HEK293 (cell line): ENCODE measurements at regions not wholly inside any gene's neighbourhood (a gene's known extent, or its start where the extent isn't known, plus 50 kb on each side); places are given as distances from the start of the nearest gene placed in this dataset.

ENCODE experiments used
- CTCF ChIA-PET: fragments of 350-600 bp; formaldehyde crosslinking; extraction: SDS; loops from one replicate; lab custom pipeline; 2021; ENCODE audit warnings: antibody characterized with exemption; lab: Yijun Ruan, JAX
- POLR2A ChIA-PET: fragments of 300-600 bp; formaldehyde crosslinking; extraction: SDS; loops from one replicate; lab custom pipeline; 2020; ENCODE audit warnings: antibody characterized with exemption, inconsistent platforms; lab: Yijun Ruan, JAX
- H3K27ac ChIP-seq: fragments of 200-500 bp; sonication (Bioruptor generic); 2 replicates; pipeline ENCODE4 v1.5.1; 2014; ENCODE audit warnings: low read depth, low read length, control low read depth, inconsistent platforms; ENCODE audit errors: extremely low read depth
- H3K36me3 ChIP-seq, 2 experiments: fragments of 200-500 bp in 1 of 2; sonication (Bioruptor generic) in 1 of 2; 1 replicate in 1 of 2; 2 replicates in 1 of 2; pipeline ENCODE4 v1.5.1; 2014 to 2017; ENCODE audit warnings: inconsistent platforms in 2 of 2, low read length in 2 of 2; ENCODE audit not compliant: control insufficient read depth in 2 of 2, insufficient read depth in 1 of 2
- H3K4me1 ChIP-seq: fragments of 200-500 bp; sonication (Bioruptor generic); 2 replicates; pipeline ENCODE4 v1.5.1; 2014; ENCODE audit warnings: mild to moderate bottlenecking, low read length, inconsistent platforms; ENCODE audit not compliant: control insufficient read depth, insufficient read depth
- H3K4me3 ChIP-seq: 2 replicates; pipeline ENCODE4 v1.5.1; 2011; ENCODE audit warnings: low read depth, mild to moderate bottlenecking, control low read depth, low read length, moderate library complexity
- H3K9me3 ChIP-seq: fragments of 200-500 bp; sonication (Bioruptor generic); 2 replicates; pipeline ENCODE4 v1.5.1; 2014; ENCODE audit warnings: low read depth, low read length, inconsistent platforms; ENCODE audit not compliant: control insufficient read depth, insufficient read depth
- BCL11A ChIP-seq: fragments of 450-650 bp; formaldehyde crosslinking; IDR thresholded peaks from 2 replicates; pipeline ENCODE4 v1.5.1; 2016; ENCODE audit warnings: low read depth, missing biosample characterization, missing genetic modification characterization
- HOXD13 ChIP-seq: sonication (generic); formaldehyde crosslinking; IDR thresholded peaks from 2 replicates; pipeline ENCODE4 v1.8.0; 2022; ENCODE audit warnings: missing genetic modification reagents, borderline replicate concordance
- KLF1 ChIP-seq: fragments of 450-650 bp; formaldehyde crosslinking; IDR thresholded peaks from 2 replicates; pipeline ENCODE4 v1.5.1; 2016; ENCODE audit warnings: missing biosample characterization, missing genetic modification characterization
- YY2 ChIP-seq: fragments of 450-650 bp; formaldehyde crosslinking; IDR thresholded peaks from 2 replicates; pipeline ENCODE4 v1.5.1; 2016; ENCODE audit warnings: missing biosample characterization, missing genetic modification characterization
- ZFHX2 ChIP-seq: fragments of 450-650 bp; formaldehyde crosslinking; conservative IDR thresholded peaks from 2 replicates; pipeline ENCODE4 v1.5.1; 2016; ENCODE audit warnings: missing biosample characterization, missing genetic modification characterization
- ZIC2 ChIP-seq: fragments of 450-650 bp; formaldehyde crosslinking; IDR thresholded peaks from 2 replicates; pipeline ENCODE4 v1.5.1; 2016; ENCODE audit warnings: missing biosample characterization, missing genetic modification characterization
- ZNF121 ChIP-seq: fragments of 450-650 bp; formaldehyde crosslinking; IDR thresholded peaks from 2 replicates; pipeline ENCODE4 v1.5.1; 2016; ENCODE audit warnings: missing biosample characterization, missing genetic modification characterization
- ZNF146 ChIP-seq: fragments of 450-650 bp; formaldehyde crosslinking; IDR thresholded peaks from 2 replicates; pipeline ENCODE4 v1.5.1; 2016; ENCODE audit warnings: missing biosample characterization, missing genetic modification characterization
- ZNF155 ChIP-seq: fragments of 450-650 bp; formaldehyde crosslinking; IDR thresholded peaks from 2 replicates; pipeline ENCODE4 v1.5.1; 2016; ENCODE audit warnings: missing biosample characterization, missing genetic modification characterization
- ZNF184 ChIP-seq: fragments of 450-650 bp; IDR thresholded peaks from 2 replicates; pipeline ENCODE4 v1.5.1; 2018; ENCODE audit warnings: missing biosample characterization, mild to moderate bottlenecking, missing genetic modification characterization
- ZNF214 ChIP-seq: fragments of 450-650 bp; formaldehyde crosslinking; IDR thresholded peaks from 2 replicates; pipeline ENCODE4 v1.5.1; 2017; ENCODE audit warnings: missing biosample characterization, mild to moderate bottlenecking, missing genetic modification characterization, borderline replicate concordance
- ZNF23 ChIP-seq: fragments of 450-650 bp; formaldehyde crosslinking; IDR thresholded peaks from 2 replicates; pipeline ENCODE4 v1.5.1; 2016; ENCODE audit warnings: missing biosample characterization, missing genetic modification characterization, borderline replicate concordance
- ZNF274 ChIP-seq, 2 experiments: fragments of 200-500 bp in 1 of 2; fragments of 450-650 bp in 1 of 2; sonication (Bioruptor generic) in 1 of 2; formaldehyde crosslinking in 1 of 2; IDR thresholded peaks; 2 replicates each; pipeline versions ENCODE4 v1.5.1 to v1.6.1; 2014 to 2016; ENCODE audit warnings: borderline replicate concordance in 1 of 2, inconsistent platforms in 1 of 2, low read length in 1 of 2, missing biosample characterization in 1 of 2, missing genetic modification characterization in 1 of 2
- ZNF354C ChIP-seq: fragments of 450-650 bp; formaldehyde crosslinking; IDR thresholded peaks from 2 replicates; pipeline ENCODE4 v1.5.1; 2016; ENCODE audit warnings: missing biosample characterization, missing genetic modification characterization, low read depth, borderline replicate concordance
- ZNF394 ChIP-seq: fragments of 450-650 bp; formaldehyde crosslinking; IDR thresholded peaks from 2 replicates; pipeline ENCODE4 v1.5.1; 2016; ENCODE audit warnings: missing biosample characterization, missing genetic modification characterization, mild to moderate bottlenecking, moderate library complexity, borderline replicate concordance
- ZNF514 ChIP-seq: fragments of 450-650 bp; formaldehyde crosslinking; IDR thresholded peaks from 2 replicates; pipeline ENCODE4 v1.5.1; 2016; ENCODE audit warnings: missing biosample characterization, missing genetic modification characterization
- ZNF555 ChIP-seq: fragments of 450-650 bp; formaldehyde crosslinking; conservative IDR thresholded peaks from 2 replicates; pipeline ENCODE4 v1.5.1; 2017; ENCODE audit warnings: missing biosample characterization, mild to moderate bottlenecking, missing genetic modification characterization, inconsistent platforms
- ZNF596 ChIP-seq: fragments of 450-650 bp; IDR thresholded peaks from 2 replicates; pipeline ENCODE4 v1.5.0; 2018; ENCODE audit warnings: missing biosample characterization, mild to moderate bottlenecking, missing genetic modification characterization, moderate library complexity
- ZNF610 ChIP-seq: fragments of 450-650 bp; formaldehyde crosslinking; IDR thresholded peaks from 2 replicates; pipeline ENCODE4 v1.5.1; 2016; ENCODE audit warnings: missing biosample characterization, missing genetic modification characterization, borderline replicate concordance
- ZXDB ChIP-seq: fragments of 450-650 bp; formaldehyde crosslinking; IDR thresholded peaks from 2 replicates; pipeline ENCODE4 v1.5.1; 2016; ENCODE audit warnings: missing biosample characterization, missing genetic modification characterization
- TF ChIP-seq, protein P1 (sequence below): fragments of 450-650 bp; IDR thresholded peaks from 2 replicates; pipeline ENCODE4 v1.5.1; 2018; ENCODE audit warnings: missing biosample characterization, mild to moderate bottlenecking, missing genetic modification characterization
- TF ChIP-seq, protein P2 (sequence below): fragments of 450-650 bp; formaldehyde crosslinking; IDR thresholded peaks from 2 replicates; pipeline ENCODE4 v1.5.1; 2016; ENCODE audit warnings: missing biosample characterization, missing genetic modification characterization
- TF ChIP-seq, protein P3 (sequence below): fragments of 450-650 bp; formaldehyde crosslinking; optimal IDR thresholded peaks from 2 replicates; pipeline ENCODE3; 2016; ENCODE audit warnings: missing biosample characterization, mild to moderate bottlenecking, missing genetic modification characterization
- TF ChIP-seq, protein P4 (sequence below): sonication (generic); formaldehyde crosslinking; IDR thresholded peaks from 2 replicates; pipeline ENCODE4 v1.8.1; 2022; ENCODE audit warnings: mild to moderate bottlenecking, moderate library complexity, missing genetic modification reagents
- TF ChIP-seq, protein P5 (sequence below): fragments of 450-650 bp; formaldehyde crosslinking; IDR thresholded peaks from 2 replicates; pipeline ENCODE4 v1.5.1; 2016; ENCODE audit warnings: missing biosample characterization, missing genetic modification characterization

DNA sequence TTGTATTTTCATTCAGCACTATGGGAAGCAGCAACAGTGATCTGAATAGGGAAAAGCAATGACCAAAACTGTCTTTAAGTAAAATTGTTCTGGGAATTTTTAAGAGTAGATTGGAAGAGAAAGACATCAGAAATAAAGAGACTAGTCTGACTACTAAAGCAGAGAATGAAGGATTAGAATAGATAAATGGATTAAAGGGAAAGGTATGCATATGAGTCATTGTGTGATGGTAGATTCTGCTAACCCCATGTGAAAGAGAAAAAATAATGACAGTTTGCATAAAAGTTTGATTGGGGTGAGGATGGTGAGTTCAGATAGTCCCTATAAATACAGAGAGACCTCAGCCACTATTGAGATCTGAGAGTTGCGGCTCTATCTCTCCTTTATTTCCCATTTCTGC is 139.6 kb upstream of the DCC start:
- POLR2A ChIA-PET, result no interaction called here
- H3K27ac ChIP-seq, result no peak overlapping the region
- CTCF ChIA-PET, result no interaction called here
- H3K4me3 ChIP-seq, result no peak overlapping the region
- no peaks in the 10 kb centered on the region for H3K36me3 ChIP-seq
- H3K4me1 ChIP-seq, result no peaks in the 10 kb centered on the region
- TF ChIP-seq BCL11A (tag by site-specific recombination) (no peak), ZNF23 (tag by site-specific recombination) (no peak), YY2 (tag by site-specific recombination) (no peak), ZNF555 (tag by site-specific recombination) (no peak), ZNF596 (tag by site-specific recombination) (no peak), ZFHX2 (tag by site-specific recombination) (no peak), ZNF121 (tag by site-specific recombination) (no peak), ZIC2 (tag by site-specific recombination) (no peak), HOXD13 (CRISPR knock-in tag) (no peak), ZNF184 (tag by site-specific recombination) (no peak), ZNF354C (tag by site-specific recombination) (no peak), ZXDB (no peak), ZNF610 (tag by site-specific recombination) (no peak), ZNF214 (tag by site-specific recombination) (no peak), ZNF514 (no peak), ZNF394 (tag by site-specific recombination) (no peak), ZNF274 (IDR thresholded peaks at IDR 0.05; ENCODE audit: low read length) (no peak), ZNF274 (tag by site-specific recombination; IDR thresholded peaks at IDR 0.05; ENCODE audit: borderline replicate concordance) (no peak)
- TF ChIP-seq, protein P1, sequence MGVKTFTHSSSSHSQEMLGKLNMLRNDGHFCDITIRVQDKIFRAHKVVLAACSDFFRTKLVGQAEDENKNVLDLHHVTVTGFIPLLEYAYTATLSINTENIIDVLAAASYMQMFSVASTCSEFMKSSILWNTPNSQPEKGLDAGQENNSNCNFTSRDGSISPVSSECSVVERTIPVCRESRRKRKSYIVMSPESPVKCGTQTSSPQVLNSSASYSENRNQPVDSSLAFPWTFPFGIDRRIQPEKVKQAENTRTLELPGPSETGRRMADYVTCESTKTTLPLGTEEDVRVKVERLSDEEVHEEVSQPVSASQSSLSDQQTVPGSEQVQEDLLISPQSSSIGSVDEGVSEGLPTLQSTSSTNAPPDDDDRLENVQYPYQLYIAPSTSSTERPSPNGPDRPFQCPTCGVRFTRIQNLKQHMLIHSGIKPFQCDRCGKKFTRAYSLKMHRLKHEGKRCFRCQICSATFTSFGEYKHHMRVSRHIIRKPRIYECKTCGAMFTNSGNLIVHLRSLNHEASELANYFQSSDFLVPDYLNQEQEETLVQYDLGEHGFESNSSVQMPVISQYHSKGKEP (tag by site-specific recombination), result no peak
- TF ChIP-seq, protein P2, sequence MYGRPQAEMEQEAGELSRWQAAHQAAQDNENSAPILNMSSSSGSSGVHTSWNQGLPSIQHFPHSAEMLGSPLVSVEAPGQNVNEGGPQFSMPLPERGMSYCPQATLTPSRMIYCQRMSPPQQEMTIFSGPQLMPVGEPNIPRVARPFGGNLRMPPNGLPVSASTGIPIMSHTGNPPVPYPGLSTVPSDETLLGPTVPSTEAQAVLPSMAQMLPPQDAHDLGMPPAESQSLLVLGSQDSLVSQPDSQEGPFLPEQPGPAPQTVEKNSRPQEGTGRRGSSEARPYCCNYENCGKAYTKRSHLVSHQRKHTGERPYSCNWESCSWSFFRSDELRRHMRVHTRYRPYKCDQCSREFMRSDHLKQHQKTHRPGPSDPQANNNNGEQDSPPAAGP (tag by site-specific recombination), result no peak
- no peaks in the 10 kb centered on the region for H3K9me3 ChIP-seq

DNA sequence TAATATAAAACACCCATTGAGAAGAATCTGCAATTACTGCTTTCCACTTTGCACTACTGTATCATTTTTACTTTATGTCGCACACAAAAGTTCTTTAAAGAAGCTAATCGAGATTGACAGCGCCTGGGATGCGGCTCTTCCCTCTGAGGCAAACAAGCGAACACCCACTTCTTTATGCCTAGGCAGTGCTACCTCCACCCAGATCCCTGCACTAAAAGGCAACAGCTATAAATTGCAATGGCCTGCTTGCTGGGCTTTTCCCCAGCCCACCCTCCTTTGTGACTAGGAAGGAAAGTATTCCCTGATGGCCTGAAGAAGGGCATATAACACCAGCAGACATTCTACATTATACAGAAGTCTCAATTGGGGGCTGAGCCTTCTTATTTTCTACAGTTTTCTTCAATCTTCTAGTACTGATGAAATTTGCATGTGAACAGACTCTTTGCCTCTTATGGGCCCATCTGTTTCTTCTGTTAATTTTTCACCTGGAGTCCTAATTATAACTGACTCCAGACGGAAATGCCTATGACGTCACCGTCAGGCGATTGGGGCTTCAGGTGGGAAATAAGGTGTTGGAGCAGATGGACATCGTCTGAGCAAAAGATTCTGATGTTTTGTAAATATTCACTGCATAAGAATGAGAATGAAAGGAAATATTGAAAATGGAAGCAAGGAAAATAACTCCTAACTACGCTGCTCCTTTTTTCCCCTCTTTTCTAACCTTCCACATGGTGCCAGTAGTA is 138.9 kb upstream of the DCC start:
- no peak overlapping the region for H3K4me3 ChIP-seq
- ChIA-PET POLR2A (no interaction called here), CTCF (no interaction called here)
- no peak overlapping the region for H3K27ac ChIP-seq
- TF ChIP-seq ZNF155, result no peak
- no peaks in the 10 kb centered on the region for H3K4me1 ChIP-seq
- H3K36me3 ChIP-seq, result no peaks in the 10 kb centered on the region
- H3K9me3 ChIP-seq, result no peaks in the 10 kb centered on the region

DNA sequence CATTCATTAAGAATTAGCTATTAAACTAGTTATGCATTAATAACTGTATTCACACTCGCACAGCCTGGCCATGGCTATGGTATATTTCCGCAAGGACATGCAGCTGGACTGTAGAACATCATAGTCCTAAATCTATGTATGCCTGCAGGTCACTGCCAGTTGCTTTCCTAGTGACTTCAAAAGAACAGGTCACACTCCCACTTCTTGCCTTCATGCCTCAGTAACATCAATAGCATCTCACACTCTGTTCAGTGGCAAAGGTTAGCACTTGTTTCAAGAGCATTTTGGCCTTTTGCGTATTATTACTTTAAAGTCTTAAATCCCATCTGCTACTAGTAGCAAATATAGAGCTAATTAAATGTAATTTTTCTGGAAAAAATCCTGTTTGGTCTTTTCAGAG is 131.4 kb upstream of the DCC start:
- Histone ChIP-seq H3K36me3 (no peaks in the 10 kb centered on the region), H3K4me3 (no peak overlapping the region), H3K27ac (no peak overlapping the region), H3K4me1 (no peaks in the 10 kb centered on the region), H3K9me3 (no peaks in the 10 kb centered on the region)
- CTCF ChIA-PET, result no interaction called here
- POLR2A ChIA-PET, result no interaction called here
- TF ChIP-seq, protein P3, sequence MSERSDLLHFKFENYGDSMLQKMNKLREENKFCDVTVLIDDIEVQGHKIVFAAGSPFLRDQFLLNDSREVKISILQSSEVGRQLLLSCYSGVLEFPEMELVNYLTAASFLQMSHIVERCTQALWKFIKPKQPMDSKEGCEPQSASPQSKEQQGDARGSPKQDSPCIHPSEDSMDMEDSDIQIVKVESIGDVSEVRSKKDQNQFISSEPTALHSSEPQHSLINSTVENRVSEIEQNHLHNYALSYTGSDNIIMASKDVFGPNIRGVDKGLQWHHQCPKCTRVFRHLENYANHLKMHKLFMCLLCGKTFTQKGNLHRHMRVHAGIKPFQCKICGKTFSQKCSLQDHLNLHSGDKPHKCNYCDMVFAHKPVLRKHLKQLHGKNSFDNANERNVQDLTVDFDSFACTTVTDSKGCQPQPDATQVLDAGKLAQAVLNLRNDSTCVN, result no peak
- TF ChIP-seq, protein P4, sequence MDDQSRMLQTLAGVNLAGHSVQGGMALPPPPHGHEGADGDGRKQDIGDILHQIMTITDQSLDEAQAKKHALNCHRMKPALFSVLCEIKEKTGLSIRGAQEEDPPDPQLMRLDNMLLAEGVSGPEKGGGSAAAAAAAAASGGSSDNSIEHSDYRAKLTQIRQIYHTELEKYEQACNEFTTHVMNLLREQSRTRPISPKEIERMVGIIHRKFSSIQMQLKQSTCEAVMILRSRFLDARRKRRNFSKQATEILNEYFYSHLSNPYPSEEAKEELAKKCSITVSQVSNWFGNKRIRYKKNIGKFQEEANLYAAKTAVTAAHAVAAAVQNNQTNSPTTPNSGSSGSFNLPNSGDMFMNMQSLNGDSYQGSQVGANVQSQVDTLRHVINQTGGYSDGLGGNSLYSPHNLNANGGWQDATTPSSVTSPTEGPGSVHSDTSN (CRISPR knock-in tag), result no peak
- TF ChIP-seq KLF1 (tag by site-specific recombination), result no peak
- no peak for TF ChIP-seq ZNF146 (tag by site-specific recombination)
- no peak for TF ChIP-seq ZNF514
- TF ChIP-seq, protein P5, sequence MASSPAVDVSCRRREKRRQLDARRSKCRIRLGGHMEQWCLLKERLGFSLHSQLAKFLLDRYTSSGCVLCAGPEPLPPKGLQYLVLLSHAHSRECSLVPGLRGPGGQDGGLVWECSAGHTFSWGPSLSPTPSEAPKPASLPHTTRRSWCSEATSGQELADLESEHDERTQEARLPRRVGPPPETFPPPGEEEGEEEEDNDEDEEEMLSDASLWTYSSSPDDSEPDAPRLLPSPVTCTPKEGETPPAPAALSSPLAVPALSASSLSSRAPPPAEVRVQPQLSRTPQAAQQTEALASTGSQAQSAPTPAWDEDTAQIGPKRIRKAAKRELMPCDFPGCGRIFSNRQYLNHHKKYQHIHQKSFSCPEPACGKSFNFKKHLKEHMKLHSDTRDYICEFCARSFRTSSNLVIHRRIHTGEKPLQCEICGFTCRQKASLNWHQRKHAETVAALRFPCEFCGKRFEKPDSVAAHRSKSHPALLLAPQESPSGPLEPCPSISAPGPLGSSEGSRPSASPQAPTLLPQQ (tag by site-specific recombination), result no peak
